Right kidney (tissue), 1 donor: ENCODE measurements at regions not wholly inside any gene's neighbourhood (a gene's known extent, or its start where the extent isn't known, plus 50 kb on each side); places are given as distances from the start of the nearest gene placed in this dataset.
"Not testable (repeated sequence)": the region's sequence is repeated elsewhere in the genome, so short reads cannot be mapped to it uniquely, and the experiment has no call there.

Experiments
- DNase-seq: peaks from one replicate; pipeline ENCODE4 v3.0.0-alpha.2; 2016

- DNase-seq = not testable (repeated sequence)
These were observed 87.4 kb downstream of the DLEU7 start for GRCh38 chr13:50755862-50756685.

DNA sequence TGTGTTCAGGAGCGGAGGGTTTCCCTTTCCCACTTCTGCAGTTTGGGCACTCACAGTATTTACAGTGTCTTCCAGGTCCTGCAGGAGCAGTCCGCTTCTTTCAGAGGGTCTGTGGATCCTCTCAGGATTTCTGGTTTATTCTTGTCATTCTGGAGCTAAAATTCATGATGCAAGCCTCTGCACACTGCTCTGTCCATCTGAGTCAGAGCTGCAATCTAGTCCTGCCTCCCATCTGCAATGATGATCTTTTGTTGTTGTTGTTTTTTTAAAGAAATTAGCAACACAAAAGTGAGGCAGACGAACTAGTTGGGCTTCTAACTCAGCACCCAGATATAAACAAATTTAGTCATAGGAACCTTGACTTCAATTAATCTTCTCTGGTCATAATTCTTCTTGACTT lies 86.5 kb downstream of the DLEU7 start:
- DNase-seq = no peak

- DNase-seq = no peak
These were observed 84.7 kb downstream of the DLEU7 start for GRCh38 chr13:50758796-50759195.

GRCh38 chr13:50760751-50761150 lies 82.7 kb downstream of the DLEU7 start:
- DNase-seq = no peak

DNA sequence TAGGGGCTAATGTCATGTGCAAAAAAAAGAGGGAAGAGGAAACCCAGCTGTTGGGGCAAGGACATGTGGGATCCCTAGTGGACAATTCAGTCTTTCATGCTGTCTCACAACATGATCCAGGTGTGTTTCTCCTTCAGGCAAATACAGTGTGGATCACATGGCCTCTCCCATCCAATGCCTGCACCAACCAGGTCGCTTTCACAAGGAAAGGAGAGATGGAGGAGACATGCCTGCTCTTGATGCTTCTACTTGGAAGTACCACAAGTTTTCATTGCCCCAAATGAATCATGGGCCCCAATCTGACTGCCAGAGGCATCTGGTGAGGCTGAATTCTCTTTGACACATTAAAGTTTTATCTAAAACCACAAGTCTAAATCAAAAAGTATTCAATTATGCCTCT lies 82.1 kb downstream of the DLEU7 start:
- no peak for DNase-seq

DNA sequence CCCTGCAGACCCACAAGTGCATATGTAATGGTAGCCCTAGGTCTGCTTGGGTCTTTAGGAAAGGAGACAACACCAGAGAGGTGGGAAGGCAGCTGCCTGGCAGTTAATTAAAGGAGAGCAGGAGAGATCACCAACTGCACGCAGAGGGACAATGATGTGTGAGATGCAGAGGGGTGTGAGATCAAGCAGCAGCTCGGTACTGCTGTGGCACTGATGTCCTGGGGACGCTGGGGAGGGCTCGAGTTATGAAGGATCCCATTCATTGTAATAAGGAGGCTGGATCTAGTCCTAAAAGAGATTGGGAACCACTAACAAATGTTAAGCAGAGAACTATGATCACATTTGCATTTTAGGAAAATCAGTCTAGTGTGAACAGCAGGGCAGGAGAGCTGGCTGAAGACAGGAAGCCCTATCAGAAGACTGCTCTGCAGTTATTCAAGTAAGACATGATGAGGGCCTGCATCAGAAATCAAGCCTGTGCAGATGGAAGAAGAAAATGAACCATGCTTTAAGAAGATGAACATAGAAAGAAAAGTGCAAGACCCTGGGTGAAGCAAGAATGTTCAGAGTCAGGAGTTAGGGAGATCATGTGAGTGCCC lies 80.4 kb downstream of the DLEU7 start:
- DNase-seq = no peak

- no peak for DNase-seq
These were observed 77.5 kb downstream of the DLEU7 start for GRCh38 chr13:50766013-50766412.

- DNase-seq = no peak
These were observed 76.8 kb downstream of the DLEU7 start for GRCh38 chr13:50766695-50767094.

- not testable (repeated sequence) for DNase-seq
These were observed 70.6 kb downstream of the DLEU7 start for GRCh38 chr13:50772881-50773280.
